ENCODE measurements at regions not wholly inside any gene's neighbourhood (a gene's known extent, or its start where the extent isn't known, plus 50 kb on each side); places are given as distances from the start of the nearest gene placed in this dataset.

GRCh38 chr4:123186731-123187130 lies 209.9 kb upstream of the SPRY1 start:
- Histone ChIP-seq H3K27me3 (no peaks in the 10 kb centered on the region), H3K36me3 (no peaks in the 10 kb centered on the region), H3K27ac (no peak overlapping the region), H3K4me1 (no peaks in the 10 kb centered on the region), H3K4me3 (no peak overlapping the region), H3K9me3 (no peaks in the 10 kb centered on the region)
- TF ChIP-seq CTCF (IDR thresholded peaks at IDR 0.05) (no peak), POLR2A (IDR thresholded peaks at IDR 0.05) (no peak), EP300 (IDR thresholded peaks at IDR 0.05) (no peak), POLR2AphosphoS5 (IDR thresholded peaks at IDR 0.05) (no peak)
- intact Hi-C loops (cut with DNase I), result no loop called here
- no peak for DNase-seq
- 98 to 100% methylated on average over 1 of the region's 1 CpG for WGBS, 2 donors

- Histone ChIP-seq H3K4me1 (no peaks in the 10 kb centered on the region), H3K9me3 (no peaks in the 10 kb centered on the region), H3K36me3 (no peaks in the 10 kb centered on the region), H3K27ac (no peak overlapping the region), H3K4me3 (no peak overlapping the region), H3K27me3 (no peaks in the 10 kb centered on the region)
- TF ChIP-seq POLR2AphosphoS5 (IDR thresholded peaks at IDR 0.05), result no peak
- no peak for TF ChIP-seq CTCF (IDR thresholded peaks at IDR 0.05)
- TF ChIP-seq EP300 (IDR thresholded peaks at IDR 0.05), result no peak
- TF ChIP-seq POLR2A (IDR thresholded peaks at IDR 0.05), result no peak
- 89 to 94% methylated on average over 5 of the region's 5 CpGs for WGBS, 2 donors
- intact Hi-C loops (cut with DNase I), result no loop called here
- DNase-seq, result no peak
Measured at GRCh38 chr4:123190176-123190575, 206.4 kb upstream of the SPRY1 start.

GRCh38 chr4:123191728-123192127 lies 204.9 kb upstream of the SPRY1 start:
- no peak for DNase-seq
- no peaks in the 10 kb centered on the region for H3K9me3 ChIP-seq
- no peaks in the 10 kb centered on the region for H3K4me1 ChIP-seq
- no peaks in the 10 kb centered on the region for H3K27me3 ChIP-seq
- no peak overlapping the region for H3K27ac ChIP-seq
- no peaks in the 10 kb centered on the region for H3K36me3 ChIP-seq
- intact Hi-C loops (cut with DNase I), result no loop called here
- WGBS, 2 donors, result 48 to 67% methylated on average over 2 of the region's 2 CpGs
- H3K4me3 ChIP-seq, result no peak overlapping the region
- TF ChIP-seq CTCF (IDR thresholded peaks at IDR 0.05) (no peak), POLR2A (IDR thresholded peaks at IDR 0.05) (no peak), POLR2AphosphoS5 (IDR thresholded peaks at IDR 0.05) (no peak), EP300 (IDR thresholded peaks at IDR 0.05) (no peak)

- Histone ChIP-seq H3K4me3 (no peak overlapping the region), H3K9me3 (no peaks in the 10 kb centered on the region), H3K27ac (no peak overlapping the region), H3K4me1 (no peaks in the 10 kb centered on the region), H3K27me3 (no peaks in the 10 kb centered on the region), H3K36me3 (no peaks in the 10 kb centered on the region)
- WGBS, 2 donors, result 90 to 96% methylated on average over 3 of the region's 3 CpGs
- intact Hi-C loops (cut with DNase I), result no loop called here
- TF ChIP-seq EP300 (IDR thresholded peaks at IDR 0.05), result no peak
- no peak for TF ChIP-seq CTCF (IDR thresholded peaks at IDR 0.05)
- no peak for TF ChIP-seq POLR2AphosphoS5 (IDR thresholded peaks at IDR 0.05)
- no peak for TF ChIP-seq POLR2A (IDR thresholded peaks at IDR 0.05)
- DNase-seq, result no peak
Measured at GRCh38 chr4:123193802-123194367, 202.7 kb upstream of the SPRY1 start.

GRCh38 chr4:123198706-123199105 lies 197.9 kb upstream of the SPRY1 start:
- no peak overlapping the region for H3K4me3 ChIP-seq
- H3K9me3 ChIP-seq, result no peaks in the 10 kb centered on the region
- no peaks in the 10 kb centered on the region for H3K27me3 ChIP-seq
- H3K4me1 ChIP-seq, result peaks cover 0 to 9% (median 3%) of the 10 kb centered on the region in 4 donors
- H3K27ac ChIP-seq, result no peak overlapping the region
- no peak for DNase-seq
- H3K36me3 ChIP-seq, result no peaks in the 10 kb centered on the region
- no peak for TF ChIP-seq CTCF (IDR thresholded peaks at IDR 0.05)
- no peak for TF ChIP-seq POLR2A (IDR thresholded peaks at IDR 0.05)
- TF ChIP-seq POLR2AphosphoS5 (IDR thresholded peaks at IDR 0.05), result no peak
- 91 to 94% methylated on average over 2 of the region's 2 CpGs for WGBS, 2 donors
- intact Hi-C loops (cut with DNase I), result no loop called here
